ENCODE measurements at regions not wholly inside any gene's neighbourhood (a gene's known extent, or its start where the extent isn't known, plus 50 kb on each side); places are given as distances from the start of the nearest gene placed in this dataset.

DNA sequence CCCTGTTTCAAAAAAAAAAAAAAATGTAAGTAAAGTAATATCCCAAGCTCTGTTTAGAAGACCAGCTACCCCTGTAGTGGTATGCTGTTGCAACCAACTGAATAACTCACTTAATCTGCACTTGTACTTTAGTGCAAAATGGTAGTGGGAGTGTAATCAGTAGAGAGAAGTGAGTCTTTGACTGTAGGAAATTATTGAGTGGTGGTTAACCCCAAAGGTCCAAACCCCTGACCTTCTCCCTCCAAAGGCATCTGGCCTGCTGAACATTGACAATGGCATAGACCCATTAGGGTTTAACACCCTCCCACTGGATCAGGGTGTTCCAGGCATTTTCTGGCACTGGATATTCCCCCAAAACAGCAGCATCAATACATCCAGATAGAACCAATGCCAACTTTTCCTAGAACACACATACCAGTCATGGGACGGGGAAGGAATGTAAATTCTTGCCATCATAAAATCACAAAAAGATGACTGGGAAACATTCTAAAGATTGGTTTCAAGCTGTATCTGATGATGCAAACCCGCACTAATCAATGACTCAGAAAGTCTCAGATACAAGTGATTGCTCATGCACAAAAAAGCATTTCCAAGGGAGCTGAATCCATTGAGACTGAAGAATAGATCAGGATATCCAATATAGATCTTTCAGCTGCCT, 110.3 kb downstream of the MRPL39 start:
- Mint-ChIP-seq H3K4me3 (no peak overlapping the region), H3K9me3 (ENCODE audit: insufficient read depth) (peaks cover 14% of the 10 kb centered on the region), H3K27me3 (no peaks in the 10 kb centered on the region), H3K27ac (no peak overlapping the region), H3K4me1 (peaks cover 19% of the 10 kb centered on the region)
- no peaks in the 10 kb centered on the region for H3K27me3 ChIP-seq (replicated peaks in 1 of 4; ENCODE audit: control extremely low read depth in 1 of 4, control insufficient read depth in 3 of 4, insufficient read depth in 4 of 4, low read length in 3 of 4)
- no peaks in the 10 kb centered on the region for H3K79me2 ChIP-seq (ENCODE audit: control insufficient read depth, insufficient read depth, low read length)
- ATAC-seq (ENCODE audit: low read depth) (no peak), DNase-seq (no peak)
- no peak overlapping the region for H2AFZ ChIP-seq (ENCODE audit: insufficient read depth, low read depth, low read length, poor library complexity, severe bottlenecking)
- H3K9me3 ChIP-seq (ENCODE audit: control extremely low read depth in 1 of 3, control insufficient read depth in 2 of 3, insufficient read depth in 1 of 3, low read length in 2 of 3): peaks cover 0 to 3% (median 0%) of the 10 kb centered on the region in 3 donors
- H3K27ac ChIP-seq (ENCODE audit: low read length in 2 of 2): no peak overlapping the region
- H3K9ac ChIP-seq (ENCODE audit: low read length): no peak overlapping the region
- H3K4me1 ChIP-seq (ENCODE audit: control insufficient read depth in 2 of 2, insufficient read depth in 2 of 2, low read length in 2 of 2): peaks cover 1 to 7% of the 10 kb centered on the region in 2 donors
- TF ChIP-seq, protein P1, sequence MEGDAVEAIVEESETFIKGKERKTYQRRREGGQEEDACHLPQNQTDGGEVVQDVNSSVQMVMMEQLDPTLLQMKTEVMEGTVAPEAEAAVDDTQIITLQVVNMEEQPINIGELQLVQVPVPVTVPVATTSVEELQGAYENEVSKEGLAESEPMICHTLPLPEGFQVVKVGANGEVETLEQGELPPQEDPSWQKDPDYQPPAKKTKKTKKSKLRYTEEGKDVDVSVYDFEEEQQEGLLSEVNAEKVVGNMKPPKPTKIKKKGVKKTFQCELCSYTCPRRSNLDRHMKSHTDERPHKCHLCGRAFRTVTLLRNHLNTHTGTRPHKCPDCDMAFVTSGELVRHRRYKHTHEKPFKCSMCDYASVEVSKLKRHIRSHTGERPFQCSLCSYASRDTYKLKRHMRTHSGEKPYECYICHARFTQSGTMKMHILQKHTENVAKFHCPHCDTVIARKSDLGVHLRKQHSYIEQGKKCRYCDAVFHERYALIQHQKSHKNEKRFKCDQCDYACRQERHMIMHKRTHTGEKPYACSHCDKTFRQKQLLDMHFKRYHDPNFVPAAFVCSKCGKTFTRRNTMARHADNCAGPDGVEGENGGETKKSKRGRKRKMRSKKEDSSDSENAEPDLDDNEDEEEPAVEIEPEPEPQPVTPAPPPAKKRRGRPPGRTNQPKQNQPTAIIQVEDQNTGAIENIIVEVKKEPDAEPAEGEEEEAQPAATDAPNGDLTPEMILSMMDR (IDR thresholded peaks at IDR 0.05): no peak
- TF ChIP-seq EZH2 (IDR thresholded peaks at IDR 0.05; ENCODE audit: borderline replicate concordance, insufficient read depth, low read depth, low read length, poor library complexity, severe bottlenecking): no peak
- no peaks in the 10 kb centered on the region for H3K36me3 ChIP-seq (replicated peaks in 1 of 2; ENCODE audit: control extremely low read depth in 1 of 2, control insufficient read depth in 1 of 2, extremely low read depth in 1 of 2, insufficient read depth in 2 of 2, low read length in 1 of 2)
- no peak overlapping the region for H3K4me3 ChIP-seq (ENCODE audit: control extremely low read depth in 1 of 5, extremely low read depth in 1 of 5, insufficient read depth in 1 of 5, low read depth in 2 of 5, low read length in 4 of 5)
- no peak overlapping the region for H3K4me2 ChIP-seq (replicated peaks; ENCODE audit: low read depth, low read length, poor library complexity, severe bottlenecking)
- intact Hi-C loops (cut with micrococcal nuclease): no loop called here
- ChIA-PET POLR2A (no interaction called here), CTCF (no interaction called here)
- no peaks in the 10 kb centered on the region for H4K20me1 ChIP-seq (ENCODE audit: control insufficient read depth, insufficient read depth, low read length, poor library complexity, severe bottlenecking)
- 83% methylated on average over 2 of the region's 2 CpGs for WGBS (ENCODE audit: insufficient coverage)

DNA sequence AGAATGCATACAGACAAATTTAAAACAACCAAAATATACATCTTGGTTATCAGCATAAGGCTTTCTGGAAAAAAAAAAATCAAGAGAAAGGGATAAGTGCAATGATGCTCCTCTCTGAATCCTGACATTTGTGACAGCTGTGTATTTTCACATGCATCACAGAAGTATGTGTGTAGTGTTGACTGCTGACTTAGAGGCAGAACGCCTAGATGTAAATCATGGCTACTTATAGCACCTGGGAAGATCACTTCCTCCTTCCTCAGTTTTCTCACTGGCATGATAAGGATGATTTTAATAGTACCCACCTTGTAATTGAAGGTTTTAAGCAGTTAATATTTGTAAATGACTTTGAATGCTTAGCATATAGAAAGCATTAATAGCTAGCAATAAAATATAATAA, 112.5 kb downstream of the MRPL39 start:
- no peak for TF ChIP-seq EZH2 (IDR thresholded peaks at IDR 0.05; ENCODE audit: borderline replicate concordance, insufficient read depth, low read depth, low read length, poor library complexity, severe bottlenecking)
- TF ChIP-seq, protein P1 (IDR thresholded peaks at IDR 0.05): no peak
- Histone ChIP-seq H3K27me3 (replicated peaks in 1 of 4; ENCODE audit: control extremely low read depth in 1 of 4, control insufficient read depth in 3 of 4, insufficient read depth in 4 of 4, low read length in 3 of 4) (no peaks in the 10 kb centered on the region), H3K4me2 (replicated peaks; ENCODE audit: low read depth, low read length, poor library complexity, severe bottlenecking) (no peak overlapping the region), H3K79me2 (ENCODE audit: control insufficient read depth, insufficient read depth, low read length) (no peaks in the 10 kb centered on the region), H3K4me1 (ENCODE audit: control insufficient read depth in 2 of 2, insufficient read depth in 2 of 2, low read length in 2 of 2) (no peaks in the 10 kb centered on the region), H3K9me3 (ENCODE audit: control extremely low read depth in 1 of 3, control insufficient read depth in 2 of 3, insufficient read depth in 1 of 3, low read length in 2 of 3) (peaks cover 0 to 1% (median 0%) of the 10 kb centered on the region in 3 donors), H4K20me1 (ENCODE audit: control insufficient read depth, insufficient read depth, low read length, poor library complexity, severe bottlenecking) (no peaks in the 10 kb centered on the region), H3K9ac (ENCODE audit: low read length) (no peak overlapping the region), H3K27ac (ENCODE audit: low read length in 2 of 2) (no peak overlapping the region), H2AFZ (ENCODE audit: insufficient read depth, low read depth, low read length, poor library complexity, severe bottlenecking) (no peak overlapping the region), H3K36me3 (replicated peaks in 1 of 2; ENCODE audit: control extremely low read depth in 1 of 2, control insufficient read depth in 1 of 2, extremely low read depth in 1 of 2, insufficient read depth in 2 of 2, low read length in 1 of 2) (no peaks in the 10 kb centered on the region), H3K4me3 (ENCODE audit: control extremely low read depth in 1 of 5, extremely low read depth in 1 of 5, insufficient read depth in 1 of 5, low read depth in 2 of 5, low read length in 4 of 5) (no peak overlapping the region)
- CTCF ChIA-PET: no interaction called here
- DNase-seq: no peak
- no peak for ATAC-seq (ENCODE audit: low read depth)
- Mint-ChIP-seq H3K9me3 (ENCODE audit: insufficient read depth) (peaks cover 7% of the 10 kb centered on the region), H3K4me3 (no peak overlapping the region), H3K4me1 (peaks cover 15% of the 10 kb centered on the region), H3K27me3 (no peaks in the 10 kb centered on the region), H3K27ac (no peak overlapping the region)
- POLR2A ChIA-PET: interaction anchor here (0.5 kb wide), 1 partner anchor 12 kb away, joined by 4 read pairs; no protein-coding TSS in a partner anchor
- WGBS (ENCODE audit: insufficient coverage): no CpG with 5 or more reads among the region's 1 CpG
- intact Hi-C loops (cut with micrococcal nuclease): no loop called here

Measured in B cell (primary cell).